ENCODE measurements at regions not wholly inside any gene's neighbourhood (a gene's known extent, or its start where the extent isn't known, plus 50 kb on each side); places are given as distances from the start of the nearest gene placed in this dataset.

GRCh38 chr3:176075491-176075890, 1121.8 kb downstream of the TBL1XR1 start (continued):
- TF ChIP-seq SFPQ (IDR thresholded peaks at IDR 0.05; ENCODE audit: low read depth, low read length) (no peak), CHD7 (IDR thresholded peaks at IDR 0.05; ENCODE audit: low read depth, low read length) (no peak), SRF (CRISPR knock-in tag; IDR thresholded peaks at IDR 0.05) (no peak), GTF2F1 (IDR thresholded peaks at IDR 0.05; ENCODE audit: low read depth, low read length) (no peak), ZNF316 (IDR thresholded peaks at IDR 0.05) (no peak), BRF1 (IDR thresholded peaks at IDR 0.05; ENCODE audit: borderline replicate concordance, extremely low read depth, insufficient read length) (no peak)

Data from K562 (cell line).